Stimulated activated CD8-positive, alpha-beta memory T cell treated with anti-CD3 and anti-CD28 coated beads, Interleukin-12 subunit alpha, Interleukin-12 subunit beta, amount 100 ng/mL, for 1 hour (primary cell): ENCODE measurements at regions not wholly inside any gene's neighbourhood (a gene's known extent, or its start where the extent isn't known, plus 50 kb on each side); places are given as distances from the start of the nearest gene placed in this dataset.
"Not testable (repeated sequence)": the region's sequence is repeated elsewhere in the genome, so short reads cannot be mapped to it uniquely, and the experiment has no call there.

Experiments used
- DNase-seq: peaks from one replicate; pipeline ENCODE4 v3.0.0-alpha.2; 2020; ENCODE audit warnings: low read depth

GRCh38 chr7:21318916-21319270 is 109.0 kb upstream of the SP4 start:
- DNase-seq = no peak

- no peak for DNase-seq
Observed at GRCh38 chr7:21326241-21326640, 101.6 kb upstream of the SP4 start.

- no peak for DNase-seq
Observed at GRCh38 chr7:21326921-21327320, 101.0 kb upstream of the SP4 start.

GRCh38 chr7:21327422-21328409 is 100.2 kb upstream of the SP4 start:
- DNase-seq = no peak

- no peak for DNase-seq
Observed at GRCh38 chr7:21330462-21331178, 97.3 kb upstream of the SP4 start.

GRCh38 chr7:21334906-21335305 is 93.0 kb upstream of the SP4 start:
- DNase-seq = no peak

- DNase-seq = no peak
Observed at GRCh38 chr7:21336743-21337142, 91.1 kb upstream of the SP4 start.

GRCh38 chr7:21338728-21339164 is 89.1 kb upstream of the SP4 start:
- peak; percentile 10 for DNase-seq

GRCh38 chr7:21344900-21345299 is 83.0 kb upstream of the SP4 start:
- not testable (repeated sequence) for DNase-seq

- no peak for DNase-seq
Observed at GRCh38 chr7:21345361-21345760, 82.5 kb upstream of the SP4 start.

GRCh38 chr7:21346297-21346696 is 81.6 kb upstream of the SP4 start:
- DNase-seq = no peak

- no peak for DNase-seq
Observed at GRCh38 chr7:21352540-21353387, 75.1 kb upstream of the SP4 start.

GRCh38 chr7:21353388-21353780 is 74.5 kb upstream of the SP4 start:
- DNase-seq = no peak

GRCh38 chr7:21354284-21354683 is 73.6 kb upstream of the SP4 start:
- DNase-seq = no peak

GRCh38 chr7:21355406-21355874 is 72.4 kb upstream of the SP4 start:
- peak; percentile 12 for DNase-seq

GRCh38 chr7:21356616-21357015 is 71.3 kb upstream of the SP4 start:
- DNase-seq = no peak

- no peak for DNase-seq
Observed at GRCh38 chr7:21357151-21358097, 70.5 kb upstream of the SP4 start.

GRCh38 chr7:21358648-21359047 is 69.2 kb upstream of the SP4 start:
- DNase-seq = no peak

- no peak for DNase-seq
Observed at GRCh38 chr7:21359163-21359562, 68.7 kb upstream of the SP4 start.

GRCh38 chr7:21361413-21362125 is 66.3 kb upstream of the SP4 start:
- DNase-seq = no peak
